Activated naive CD8-positive, alpha-beta T cell treated with anti-CD3 and anti-CD28 coated beads, Interleukin-2, amount 50 U/mL, for 24 hours (primary cell): ENCODE measurements at regions not wholly inside any gene's neighbourhood (a gene's known extent, or its start where the extent isn't known, plus 50 kb on each side); places are given as distances from the start of the nearest gene placed in this dataset.
A peak's percentile ranks its signal among the peaks of the same experiment; 100 is the strongest.

Source experiments
- ATAC-seq: fragments of 150-1000 bp; cut with Tn5 transposase; one replicate; pipeline ENCODE4 v1.10.0; 2021
- DNase-seq: peaks from one replicate; pipeline ENCODE4 v3.0.0; 2021
- H3K27ac Mint-ChIP-seq: one replicate; pipeline ENCODE4 v1.8.0; 2021; ENCODE audit warnings: mild to moderate bottlenecking, mixed read lengths
- H3K27me3 Mint-ChIP-seq: one replicate; pipeline ENCODE4 v1.8.0; 2021; ENCODE audit warnings: mixed read lengths
- H3K36me3 Mint-ChIP-seq: one replicate; pipeline ENCODE4 v1.8.0; 2021; ENCODE audit warnings: low read depth, mixed read lengths
- H3K4me1 Mint-ChIP-seq: one replicate; pipeline ENCODE4 v1.8.0; 2021; ENCODE audit warnings: mixed read lengths
- H3K4me3 Mint-ChIP-seq: one replicate; pipeline ENCODE4 v1.8.0; 2021; ENCODE audit warnings: mild to moderate bottlenecking, moderate library complexity, mixed read lengths
- H3K9me3 Mint-ChIP-seq: one replicate; pipeline ENCODE4 v1.8.0; 2021; ENCODE audit warnings: mixed read lengths

GRCh38 chr3:25883492-25883891, 93.6 kb downstream of the OXSM start:
- Mint-ChIP-seq H3K27me3 (no peaks in the 10 kb centered on the region), H3K4me3 (no peak overlapping the region), H3K9me3 (no peaks in the 10 kb centered on the region), H3K27ac (no peak overlapping the region), H3K36me3 (no peaks in the 10 kb centered on the region), H3K4me1 (no peaks in the 10 kb centered on the region)
- DNase-seq, result no peak
- ATAC-seq, result no peak

GRCh38 chr3:25884981-25885380, 95.1 kb downstream of the OXSM start:
- ATAC-seq (no peak), DNase-seq (no peak)
- no peaks in the 10 kb centered on the region for H3K4me1 Mint-ChIP-seq
- no peak overlapping the region for H3K4me3 Mint-ChIP-seq
- no peaks in the 10 kb centered on the region for H3K36me3 Mint-ChIP-seq
- H3K9me3 Mint-ChIP-seq, result no peaks in the 10 kb centered on the region
- no peak overlapping the region for H3K27ac Mint-ChIP-seq
- H3K27me3 Mint-ChIP-seq, result no peaks in the 10 kb centered on the region

- Mint-ChIP-seq H3K4me1 (no peaks in the 10 kb centered on the region), H3K27ac (no peak overlapping the region), H3K36me3 (no peaks in the 10 kb centered on the region), H3K4me3 (no peak overlapping the region), H3K9me3 (no peaks in the 10 kb centered on the region), H3K27me3 (no peaks in the 10 kb centered on the region)
- DNase-seq, result no peak
- no peak for ATAC-seq
Observed at GRCh38 chr3:25885544-25885943, 95.7 kb downstream of the OXSM start.

- Mint-ChIP-seq H3K27me3 (no peaks in the 10 kb centered on the region), H3K9me3 (no peaks in the 10 kb centered on the region), H3K4me3 (no peak overlapping the region), H3K4me1 (no peaks in the 10 kb centered on the region), H3K27ac (no peak overlapping the region), H3K36me3 (no peaks in the 10 kb centered on the region)
- ATAC-seq (peak; percentile 49), DNase-seq (no peak)
Observed at GRCh38 chr3:25887907-25888306, 98.0 kb downstream of the OXSM start.

GRCh38 chr3:25888892-25889524, 99.1 kb downstream of the OXSM start:
- Mint-ChIP-seq H3K27me3 (no peaks in the 10 kb centered on the region), H3K36me3 (no peaks in the 10 kb centered on the region), H3K4me3 (no peak overlapping the region), H3K27ac (no peak overlapping the region), H3K4me1 (no peaks in the 10 kb centered on the region), H3K9me3 (no peaks in the 10 kb centered on the region)
- DNase-seq (no peak), ATAC-seq (no peak)

GRCh38 chr3:25889525-25889917, 99.6 kb downstream of the OXSM start:
- no peaks in the 10 kb centered on the region for H3K4me1 Mint-ChIP-seq
- ATAC-seq (no peak), DNase-seq (no peak)
- H3K9me3 Mint-ChIP-seq, result no peaks in the 10 kb centered on the region
- H3K36me3 Mint-ChIP-seq, result no peaks in the 10 kb centered on the region
- no peak overlapping the region for H3K4me3 Mint-ChIP-seq
- no peak overlapping the region for H3K27ac Mint-ChIP-seq
- H3K27me3 Mint-ChIP-seq, result no peaks in the 10 kb centered on the region

- Mint-ChIP-seq H3K4me3 (no peak overlapping the region), H3K27me3 (no peaks in the 10 kb centered on the region), H3K4me1 (no peaks in the 10 kb centered on the region), H3K27ac (no peak overlapping the region), H3K36me3 (no peaks in the 10 kb centered on the region), H3K9me3 (no peaks in the 10 kb centered on the region)
- ATAC-seq (no peak), DNase-seq (no peak)
Observed at GRCh38 chr3:25894101-25894500, 104.2 kb downstream of the OXSM start.

- H3K4me3 Mint-ChIP-seq, result no peak overlapping the region
- H3K4me1 Mint-ChIP-seq, result no peaks in the 10 kb centered on the region
- H3K9me3 Mint-ChIP-seq, result no peaks in the 10 kb centered on the region
- no peak for DNase-seq
- H3K36me3 Mint-ChIP-seq, result no peaks in the 10 kb centered on the region
- no peak for ATAC-seq
- no peaks in the 10 kb centered on the region for H3K27me3 Mint-ChIP-seq
- H3K27ac Mint-ChIP-seq, result no peak overlapping the region
Observed at GRCh38 chr3:25895031-25895430, 105.1 kb downstream of the OXSM start.

- Mint-ChIP-seq H3K27me3 (no peaks in the 10 kb centered on the region), H3K4me1 (no peaks in the 10 kb centered on the region), H3K4me3 (no peak overlapping the region), H3K36me3 (no peaks in the 10 kb centered on the region), H3K27ac (no peak overlapping the region), H3K9me3 (no peaks in the 10 kb centered on the region)
- no peak for DNase-seq
- no peak for ATAC-seq
Observed at GRCh38 chr3:25895443-25895842, 105.6 kb downstream of the OXSM start.

- Mint-ChIP-seq H3K4me1 (peaks cover 5% of the 10 kb centered on the region), H3K9me3 (no peaks in the 10 kb centered on the region), H3K4me3 (no peak overlapping the region), H3K27me3 (no peaks in the 10 kb centered on the region), H3K36me3 (no peaks in the 10 kb centered on the region), H3K27ac (no peak overlapping the region)
- DNase-seq (no peak), ATAC-seq (no peak)
Observed at GRCh38 chr3:25897019-25897418, 107.1 kb downstream of the OXSM start.

GRCh38 chr3:25899352-25900101, 109.6 kb downstream of the OXSM start:
- peaks cover 12% of the 10 kb centered on the region for H3K4me1 Mint-ChIP-seq
- H3K36me3 Mint-ChIP-seq, result no peaks in the 10 kb centered on the region
- no peak overlapping the region for H3K27ac Mint-ChIP-seq
- ATAC-seq (no peak), DNase-seq (no peak)
- no peaks in the 10 kb centered on the region for H3K27me3 Mint-ChIP-seq
- H3K9me3 Mint-ChIP-seq, result no peaks in the 10 kb centered on the region
- no peak overlapping the region for H3K4me3 Mint-ChIP-seq

- no peaks in the 10 kb centered on the region for H3K36me3 Mint-ChIP-seq
Observed at GRCh38 chr3:25900161-25900560, 110.3 kb downstream of the OXSM start.

GRCh38 chr3:25901796-25902195, 111.9 kb downstream of the OXSM start:
- no peak overlapping the region for H3K27ac Mint-ChIP-seq
- no peaks in the 10 kb centered on the region for H3K27me3 Mint-ChIP-seq
- no peaks in the 10 kb centered on the region for H3K9me3 Mint-ChIP-seq
- no peak for DNase-seq
- ATAC-seq, result no peak
- no peaks in the 10 kb centered on the region for H3K36me3 Mint-ChIP-seq
- H3K4me3 Mint-ChIP-seq, result no peak overlapping the region
- H3K4me1 Mint-ChIP-seq, result peaks cover 12% of the 10 kb centered on the region

More at GRCh38 chr3:25900161-25900560, 110.3 kb downstream of the OXSM start:
- Mint-ChIP-seq H3K4me3 (no peak overlapping the region), H3K27ac (no peak overlapping the region), H3K9me3 (no peaks in the 10 kb centered on the region), H3K4me1 (peaks cover 12% of the 10 kb centered on the region), H3K27me3 (no peaks in the 10 kb centered on the region)
- DNase-seq (no peak), ATAC-seq (no peak)

- no peak overlapping the region for H3K27ac Mint-ChIP-seq
- no peak overlapping the region for H3K4me3 Mint-ChIP-seq
- H3K9me3 Mint-ChIP-seq, result no peaks in the 10 kb centered on the region
- ATAC-seq, result no peak
- no peak for DNase-seq
- H3K4me1 Mint-ChIP-seq, result peaks cover 12% of the 10 kb centered on the region
- H3K36me3 Mint-ChIP-seq, result no peaks in the 10 kb centered on the region
- no peaks in the 10 kb centered on the region for H3K27me3 Mint-ChIP-seq
Observed at GRCh38 chr3:25902586-25902985, 112.7 kb downstream of the OXSM start.

- no peaks in the 10 kb centered on the region for H3K9me3 Mint-ChIP-seq
- H3K4me3 Mint-ChIP-seq, result no peak overlapping the region
- no peak overlapping the region for H3K27ac Mint-ChIP-seq
- DNase-seq (no peak), ATAC-seq (no peak)
- H3K4me1 Mint-ChIP-seq, result peaks cover 12% of the 10 kb centered on the region
- no peaks in the 10 kb centered on the region for H3K27me3 Mint-ChIP-seq
- H3K36me3 Mint-ChIP-seq, result no peaks in the 10 kb centered on the region
Observed at GRCh38 chr3:25903371-25904129, 113.7 kb downstream of the OXSM start.
